Keratinocyte (primary cell): ENCODE measurements at regions not wholly inside any gene's neighbourhood (a gene's known extent, or its start where the extent isn't known, plus 50 kb on each side); places are given as distances from the start of the nearest gene placed in this dataset.

Experiments used
- DNase-seq: peaks from one replicate; pipeline ENCODE4 v3.0.0-alpha.2; 2011; ENCODE audit warnings: low read depth, missing footprints, low spot score
- FAIRE-seq: peaks from 2 replicates; lab custom pipeline; 2011; peaks lifted over from hg19 to GRCh38; lab: Jason Lieb, UNC
- H2AFZ ChIP-seq: 2 replicates; pipeline ENCODE4 v1.6.0; 2012; ENCODE audit warnings: low read length, control low read depth, inconsistent platforms; ENCODE audit not compliant: control insufficient read depth
- H3K27ac ChIP-seq: 2 replicates; pipeline ENCODE4 v1.5.1; 2011; ENCODE audit warnings: low read length; ENCODE audit not compliant: control insufficient read depth, insufficient read depth
- H3K27me3 ChIP-seq: 3 replicates; pipeline ENCODE4 v1.6.0; 2011; ENCODE audit warnings: low read length; ENCODE audit not compliant: control insufficient read depth, insufficient read depth; ENCODE audit errors: extremely low read depth
- H3K36me3 ChIP-seq, 2 experiments: 2 replicates in 1 of 2; 3 replicates in 1 of 2; pipeline ENCODE4 v1.5.1; 2011; ENCODE audit warnings: low read length in 2 of 2, mild to moderate bottlenecking in 1 of 2; ENCODE audit not compliant: control insufficient read depth in 2 of 2, insufficient read depth in 2 of 2; ENCODE audit errors: extremely low read depth in 1 of 2
- H3K4me1 ChIP-seq: 3 replicates; pipeline ENCODE4 v1.5.1; 2011; ENCODE audit warnings: low read length; ENCODE audit not compliant: control insufficient read depth, insufficient read depth; ENCODE audit errors: extremely low read depth
- H3K4me2 ChIP-seq: 3 replicates; pipeline ENCODE4 v1.6.0; 2011; ENCODE audit warnings: low read depth, low read length; ENCODE audit not compliant: control insufficient read depth, insufficient read depth; ENCODE audit errors: extremely low read depth
- H3K4me3 ChIP-seq, 3 experiments: fragments of 200-600 bp in 1 of 3; sonication (generic) in 1 of 3; 2 replicates in 2 of 3; 3 replicates in 1 of 3; pipeline ENCODE4 v1.5.1; 2011 to 2016; ENCODE audit warnings: low read length in 3 of 3, mild to moderate bottlenecking in 3 of 3, control low read depth in 2 of 3, inconsistent platforms in 1 of 3, low read depth in 1 of 3, mixed read lengths in 1 of 3, mixed run types in 1 of 3, moderate library complexity in 1 of 3; ENCODE audit not compliant: control insufficient read depth in 2 of 3, insufficient read depth in 2 of 3; ENCODE audit errors: extremely low read depth in 1 of 3
- H3K79me2 ChIP-seq: 2 replicates; pipeline ENCODE4 v1.6.0; 2012; ENCODE audit warnings: low read length; ENCODE audit not compliant: control insufficient read depth, insufficient read depth
- H3K9ac ChIP-seq: 3 replicates; pipeline ENCODE4 v1.6.0; 2011; ENCODE audit warnings: low read length; ENCODE audit not compliant: control insufficient read depth, insufficient read depth; ENCODE audit errors: extremely low read depth
- H3K9me1 ChIP-seq: 3 replicates; pipeline ENCODE4 v1.6.0; 2011; ENCODE audit warnings: low read length; ENCODE audit not compliant: control insufficient read depth, insufficient read depth; ENCODE audit errors: extremely low read depth
- H3K9me3 ChIP-seq: 2 replicates; pipeline ENCODE4 v1.5.1; 2012; ENCODE audit warnings: low read depth, low read length; ENCODE audit not compliant: control insufficient read depth
- H4K20me1 ChIP-seq: 3 replicates; pipeline ENCODE4 v1.6.0; 2011; ENCODE audit warnings: low read length; ENCODE audit not compliant: control insufficient read depth, insufficient read depth; ENCODE audit errors: extremely low read depth
- EZH2 ChIP-seq: IDR thresholded peaks from one replicate; pipeline ENCODE4 v1.6.1; 2012; ENCODE audit warnings: inconsistent platforms, mild to moderate bottlenecking, low read length, moderate library complexity
- dilution Hi-C: fragments of 300-500 bp; cut with MboI; formaldehyde crosslinking; loops from one replicate; pipeline ENCODE4 v1.7.0; 2020; ENCODE audit warnings: low sequenced_read_pairs; ENCODE audit not compliant: extremely low pct_ligation_motif_present
- TF ChIP-seq, protein P1 (sequence below), 3 experiments: IDR thresholded peaks in 1 of 3; conservative IDR thresholded peaks in 1 of 3; optimal IDR thresholded peaks in 1 of 3; 2 replicates in 2 of 3; 3 replicates in 1 of 3; pipeline versions ENCODE3 to v1.5.1; 2011; ENCODE audit warnings: low read length in 3 of 3, mild to moderate bottlenecking in 3 of 3, moderate library complexity in 2 of 3, control low read depth in 1 of 3, inconsistent platforms in 1 of 3; ENCODE audit not compliant: insufficient read depth in 2 of 3; ENCODE audit errors: extremely low read depth in 1 of 3

DNA sequence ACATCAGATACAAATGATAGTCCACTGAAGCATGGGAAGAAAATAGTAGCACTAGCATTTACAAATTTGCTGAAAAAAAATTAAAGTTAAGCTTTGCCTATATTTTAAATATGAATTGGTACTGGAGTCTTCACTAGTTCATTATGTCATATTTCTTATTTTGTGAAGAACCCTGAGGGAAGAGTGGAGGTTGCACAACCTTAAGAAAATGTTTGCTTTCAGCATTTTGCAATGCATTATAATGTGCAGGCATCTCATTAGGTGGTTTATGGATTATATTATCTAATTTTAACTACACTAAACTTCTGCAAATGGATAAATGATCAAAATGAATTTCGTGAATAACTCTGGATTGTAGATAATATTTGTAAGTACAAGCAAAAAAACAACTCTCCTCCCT lies 390.8 kb upstream of the HS3ST5 start:
- Histone ChIP-seq H3K36me3 (no peaks in the 10 kb centered on the region), H3K27ac (no peak overlapping the region), H4K20me1 (no peaks in the 10 kb centered on the region), H2AFZ (no peak overlapping the region), H3K9me3 (no peaks in the 10 kb centered on the region), H3K4me3 (no peak overlapping the region), H3K9ac (no peak overlapping the region), H3K27me3 (no peaks in the 10 kb centered on the region), H3K4me1 (no peaks in the 10 kb centered on the region), H3K79me2 (no peaks in the 10 kb centered on the region), H3K9me1 (no peaks in the 10 kb centered on the region), H3K4me2 (no peak overlapping the region)
- no peak for TF ChIP-seq EZH2
- TF ChIP-seq, protein P1, sequence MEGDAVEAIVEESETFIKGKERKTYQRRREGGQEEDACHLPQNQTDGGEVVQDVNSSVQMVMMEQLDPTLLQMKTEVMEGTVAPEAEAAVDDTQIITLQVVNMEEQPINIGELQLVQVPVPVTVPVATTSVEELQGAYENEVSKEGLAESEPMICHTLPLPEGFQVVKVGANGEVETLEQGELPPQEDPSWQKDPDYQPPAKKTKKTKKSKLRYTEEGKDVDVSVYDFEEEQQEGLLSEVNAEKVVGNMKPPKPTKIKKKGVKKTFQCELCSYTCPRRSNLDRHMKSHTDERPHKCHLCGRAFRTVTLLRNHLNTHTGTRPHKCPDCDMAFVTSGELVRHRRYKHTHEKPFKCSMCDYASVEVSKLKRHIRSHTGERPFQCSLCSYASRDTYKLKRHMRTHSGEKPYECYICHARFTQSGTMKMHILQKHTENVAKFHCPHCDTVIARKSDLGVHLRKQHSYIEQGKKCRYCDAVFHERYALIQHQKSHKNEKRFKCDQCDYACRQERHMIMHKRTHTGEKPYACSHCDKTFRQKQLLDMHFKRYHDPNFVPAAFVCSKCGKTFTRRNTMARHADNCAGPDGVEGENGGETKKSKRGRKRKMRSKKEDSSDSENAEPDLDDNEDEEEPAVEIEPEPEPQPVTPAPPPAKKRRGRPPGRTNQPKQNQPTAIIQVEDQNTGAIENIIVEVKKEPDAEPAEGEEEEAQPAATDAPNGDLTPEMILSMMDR (optimal IDR thresholded peaks at IDR 0.05 in 1 of 3, IDR thresholded peaks at IDR 0.05 in 1 of 3, conservative IDR thresholded peaks at IDR 0.05 in 1 of 3; ENCODE audit: extremely low read depth in 1 of 3, insufficient read depth in 2 of 3, low read length in 3 of 3), result no peak
- DNase-seq (no peak), FAIRE-seq (no peak)
- dilution Hi-C loops, result no loop called here

DNA sequence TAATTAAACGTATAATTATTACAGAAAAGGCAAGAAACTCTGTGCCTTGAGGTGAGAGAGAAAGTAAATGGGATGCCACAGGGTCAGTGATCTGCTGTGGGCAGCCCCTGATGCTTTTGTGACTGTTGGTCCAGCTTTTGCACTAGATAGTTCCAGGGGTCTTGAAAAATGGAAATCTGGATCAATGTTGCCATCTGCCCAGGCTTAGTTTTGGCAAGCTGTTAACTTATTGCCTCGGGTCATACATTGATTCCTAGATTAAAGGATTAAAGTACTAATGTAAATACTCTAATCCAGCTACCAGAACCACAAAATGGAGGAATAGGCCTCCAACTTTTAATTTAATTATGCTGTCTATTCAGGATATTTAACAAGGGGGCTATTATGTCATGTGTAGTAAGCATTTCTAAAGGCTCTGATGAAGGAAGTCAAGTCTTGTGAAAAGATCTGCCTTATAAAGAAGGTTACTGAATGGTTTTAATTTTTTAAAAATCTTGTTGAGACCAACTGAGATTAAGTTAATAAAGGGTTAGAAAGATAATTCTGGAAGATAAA lies 376.0 kb upstream of the HS3ST5 start:
- TF ChIP-seq EZH2, result no peak
- TF ChIP-seq, protein P1 (optimal IDR thresholded peaks at IDR 0.05 in 1 of 3, IDR thresholded peaks at IDR 0.05 in 1 of 3, conservative IDR thresholded peaks at IDR 0.05 in 1 of 3; ENCODE audit: extremely low read depth in 1 of 3, insufficient read depth in 2 of 3, low read length in 3 of 3), result no peak
- no peaks in the 10 kb centered on the region for H3K79me2 ChIP-seq
- no peak overlapping the region for H3K27ac ChIP-seq
- H3K9me1 ChIP-seq, result no peaks in the 10 kb centered on the region
- no peak overlapping the region for H3K4me2 ChIP-seq
- H3K9me3 ChIP-seq, result no peaks in the 10 kb centered on the region
- no peak overlapping the region for H3K9ac ChIP-seq
- no peaks in the 10 kb centered on the region for H3K27me3 ChIP-seq
- no peaks in the 10 kb centered on the region for H3K4me1 ChIP-seq
- dilution Hi-C loops, result no loop called here
- DNase-seq (no peak), FAIRE-seq (no peak)
- no peak overlapping the region for H3K4me3 ChIP-seq
- H3K36me3 ChIP-seq, result no peaks in the 10 kb centered on the region
- H2AFZ ChIP-seq, result no peak overlapping the region
- H4K20me1 ChIP-seq, result no peaks in the 10 kb centered on the region
